Stimulated activated CD4-positive, alpha-beta T cell treated with anti-CD3 and anti-CD28 coated beads, TNF-alpha, amount 100 ng/mL, for 24 hours (primary cell): ENCODE measurements at regions not wholly inside any gene's neighbourhood (a gene's known extent, or its start where the extent isn't known, plus 50 kb on each side); places are given as distances from the start of the nearest gene placed in this dataset.

ENCODE experiments used
- DNase-seq, 3 experiments: peaks; one replicate each; pipeline ENCODE4 v3.0.0-alpha.2; 2020; ENCODE audit warnings: low read depth in 3 of 3

- no peak for DNase-seq
Observed at GRCh38 chr3:81920816-81921215, 159.4 kb upstream of the GBE1 start.

GRCh38 chr3:81916890-81917289 lies 155.4 kb upstream of the GBE1 start:
- no peak for DNase-seq

GRCh38 chr3:81913886-81914663 lies 152.6 kb upstream of the GBE1 start:
- no peak for DNase-seq

GRCh38 chr3:81911221-81911620 lies 149.8 kb upstream of the GBE1 start:
- no peak for DNase-seq

GRCh38 chr3:81910244-81910852 lies 148.9 kb upstream of the GBE1 start:
- DNase-seq: no peak

- DNase-seq: no peak
Observed at GRCh38 chr3:81909796-81910195, 148.4 kb upstream of the GBE1 start.

- no peak for DNase-seq
Observed at GRCh38 chr3:81908561-81908960, 147.1 kb upstream of the GBE1 start.

GRCh38 chr3:81898336-81898735 lies 136.9 kb upstream of the GBE1 start:
- DNase-seq: no peak

- no peak for DNase-seq
Observed at GRCh38 chr3:81894598-81894997, 133.2 kb upstream of the GBE1 start.

GRCh38 chr3:81891055-81891895 lies 129.8 kb upstream of the GBE1 start:
- no peak for DNase-seq

- DNase-seq: no peak
Observed at GRCh38 chr3:81888914-81889557, 127.6 kb upstream of the GBE1 start.

GRCh38 chr3:81887448-81887847 lies 126.0 kb upstream of the GBE1 start:
- DNase-seq: no peak

GRCh38 chr3:81886081-81886480 lies 124.6 kb upstream of the GBE1 start:
- no peak for DNase-seq

GRCh38 chr3:81884791-81885190 lies 123.3 kb upstream of the GBE1 start:
- no peak for DNase-seq

GRCh38 chr3:81876826-81877225 lies 115.4 kb upstream of the GBE1 start:
- DNase-seq: no peak

- DNase-seq: no peak
Observed at GRCh38 chr3:81874738-81875137, 113.3 kb upstream of the GBE1 start.

- DNase-seq: no peak
Observed at GRCh38 chr3:81872566-81872965, 111.1 kb upstream of the GBE1 start.

- DNase-seq: no peak
Observed at GRCh38 chr3:81871358-81872155, 110.1 kb upstream of the GBE1 start.

- DNase-seq: no peak
Observed at GRCh38 chr3:81869382-81869781, 107.9 kb upstream of the GBE1 start.

GRCh38 chr3:81868597-81868996 lies 107.2 kb upstream of the GBE1 start:
- DNase-seq: no peak

- DNase-seq: no peak
Observed at GRCh38 chr3:81867875-81868274, 106.4 kb upstream of the GBE1 start.
